ENCODE measurements at regions not wholly inside any gene's neighbourhood (a gene's known extent, or its start where the extent isn't known, plus 50 kb on each side); places are given as distances from the start of the nearest gene placed in this dataset.

DNA sequence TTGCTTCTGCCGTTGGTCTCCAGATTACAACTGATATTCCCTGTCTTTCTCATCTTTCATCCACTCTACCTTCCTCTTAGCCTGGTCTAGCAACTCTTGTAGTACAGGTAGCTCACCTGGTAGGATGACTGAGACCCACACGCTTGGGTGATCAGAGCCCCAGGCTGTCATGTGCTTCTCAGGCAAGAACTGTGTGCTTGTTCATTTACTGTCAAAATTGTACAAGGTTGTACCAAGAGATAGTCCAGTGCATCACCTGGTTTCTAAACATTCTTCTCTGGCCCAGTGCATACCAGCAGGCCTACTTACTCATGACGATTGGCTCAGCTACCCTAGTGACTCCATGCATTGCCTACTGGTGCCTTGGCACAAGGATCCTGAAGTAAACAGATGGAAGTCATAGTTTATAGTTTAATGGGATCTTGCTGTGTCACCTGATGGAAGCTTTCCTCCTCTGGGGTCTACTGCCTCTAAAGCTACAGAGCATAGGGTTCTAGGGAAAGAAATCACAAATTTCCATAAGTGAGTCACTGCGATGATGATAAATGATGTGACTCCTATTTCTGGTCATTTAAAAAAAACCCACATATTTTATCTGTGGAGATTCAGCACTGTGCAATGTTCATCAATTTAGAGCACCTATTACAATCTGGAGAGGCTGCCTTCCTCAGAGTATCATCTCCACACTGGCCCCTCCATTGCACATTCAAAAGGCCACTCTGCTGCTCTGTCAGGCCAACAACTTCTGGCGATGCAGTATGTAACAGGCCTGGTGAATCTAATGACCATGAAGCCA lies 481.8 kb upstream of the MEIS1 start (continued):
- TF ChIP-seq, protein P1, sequence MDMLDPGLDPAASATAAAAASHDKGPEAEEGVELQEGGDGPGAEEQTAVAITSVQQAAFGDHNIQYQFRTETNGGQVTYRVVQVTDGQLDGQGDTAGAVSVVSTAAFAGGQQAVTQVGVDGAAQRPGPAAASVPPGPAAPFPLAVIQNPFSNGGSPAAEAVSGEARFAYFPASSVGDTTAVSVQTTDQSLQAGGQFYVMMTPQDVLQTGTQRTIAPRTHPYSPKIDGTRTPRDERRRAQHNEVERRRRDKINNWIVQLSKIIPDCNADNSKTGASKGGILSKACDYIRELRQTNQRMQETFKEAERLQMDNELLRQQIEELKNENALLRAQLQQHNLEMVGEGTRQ (IDR thresholded peaks at IDR 0.05; ENCODE audit: low read length) = no peak
- TF ChIP-seq JUND (IDR thresholded peaks at IDR 0.05; ENCODE audit: low read length) = no peak
